SHP77 treated with DMSO at 0.1 percent for 48 hours (cell line): ENCODE measurements at regions not wholly inside any gene's neighbourhood (a gene's known extent, or its start where the extent isn't known, plus 50 kb on each side); places are given as distances from the start of the nearest gene placed in this dataset.
A peak's percentile ranks its signal among the peaks of the same experiment; 100 is the strongest.
"Not testable (repeated sequence)": the region's sequence is repeated elsewhere in the genome, so short reads cannot be mapped to it uniquely, and the experiment has no call there.

Experiments
- DNase-seq: peaks from one replicate; lab custom pipeline; 2025; lab: John Stamatoyannopoulos, UW

- DNase-seq, result no peak
Observed at GRCh38 chr11:49499117-49499516, 290.7 kb upstream of the FOLH1 start.

- no peak for DNase-seq
Observed at GRCh38 chr11:49505231-49505630, 296.8 kb upstream of the FOLH1 start.

GRCh38 chr11:49526240-49526829, 317.9 kb upstream of the FOLH1 start:
- peak; percentile 48 for DNase-seq

- no peak for DNase-seq
Observed at GRCh38 chr11:49533204-49533603, 324.8 kb upstream of the FOLH1 start.

GRCh38 chr11:49538927-49539326, 330.5 kb upstream of the FOLH1 start:
- DNase-seq, result not testable (repeated sequence)

- DNase-seq, result not testable (repeated sequence)
Observed at GRCh38 chr11:49558261-49558847, 350.0 kb upstream of the FOLH1 start.

GRCh38 chr11:49560593-49560992, 352.2 kb upstream of the FOLH1 start:
- DNase-seq, result not testable (repeated sequence)

- DNase-seq, result not testable (repeated sequence)
Observed at GRCh38 chr11:49561240-49561880, 353.0 kb upstream of the FOLH1 start.

GRCh38 chr11:49562262-49562661, 353.9 kb upstream of the FOLH1 start:
- DNase-seq, result not testable (repeated sequence)

GRCh38 chr11:49579492-49579891, 371.1 kb upstream of the FOLH1 start:
- not testable (repeated sequence) for DNase-seq

- DNase-seq, result not testable (repeated sequence)
Observed at GRCh38 chr11:49585495-49585894, 366.7 kb upstream of the OR4C13 start.

- not testable (repeated sequence) for DNase-seq
Observed at GRCh38 chr11:49608892-49609291, 343.3 kb upstream of the OR4C13 start.

GRCh38 chr11:49623872-49624271, 328.3 kb upstream of the OR4C13 start:
- DNase-seq, result not testable (repeated sequence)

GRCh38 chr11:49670705-49671104, 281.5 kb upstream of the OR4C13 start:
- not testable (repeated sequence) for DNase-seq

GRCh38 chr11:49702121-49702520, 250.1 kb upstream of the OR4C13 start:
- DNase-seq, result not testable (repeated sequence)

GRCh38 chr11:49750447-49750846, 201.7 kb upstream of the OR4C13 start:
- peak; percentile 2 for DNase-seq

GRCh38 chr11:49750960-49751359, 201.2 kb upstream of the OR4C13 start:
- DNase-seq, result not testable (repeated sequence)

GRCh38 chr11:49780791-49781190, 171.4 kb upstream of the OR4C13 start:
- DNase-seq, result not testable (repeated sequence)

GRCh38 chr11:49782000-49782399, 170.2 kb upstream of the OR4C13 start:
- not testable (repeated sequence) for DNase-seq

GRCh38 chr11:49783841-49784240, 168.3 kb upstream of the OR4C13 start:
- DNase-seq, result not testable (repeated sequence)

- DNase-seq, result not testable (repeated sequence)
Observed at GRCh38 chr11:49789787-49790186, 162.4 kb upstream of the OR4C13 start.

- DNase-seq, result not testable (repeated sequence)
Observed at GRCh38 chr11:49798206-49798837, 153.9 kb upstream of the OR4C13 start.
